Dendritic cell treated with granulocyte-macrophage colony-stimulating factor and Interleukin-4, amounts not matched to agents 40 ng/mL and 50 ng/mL, for 4 days (primary cell): ENCODE measurements at regions not wholly inside any gene's neighbourhood (a gene's known extent, or its start where the extent isn't known, plus 50 kb on each side); places are given as distances from the start of the nearest gene placed in this dataset.

Experiments used
- H3K27ac Mint-ChIP-seq: one replicate; pipeline ENCODE4 v1.8.0; 2022; ENCODE audit warnings: mild to moderate bottlenecking, mixed read lengths
- H3K27me3 Mint-ChIP-seq: one replicate; pipeline ENCODE4 v1.8.0; 2022; ENCODE audit warnings: mild to moderate bottlenecking, mixed read lengths
- H3K36me3 Mint-ChIP-seq: one replicate; pipeline ENCODE4 v1.8.0; 2022; ENCODE audit warnings: low read depth, mixed read lengths
- H3K4me1 Mint-ChIP-seq: one replicate; pipeline ENCODE4 v1.8.0; 2022; ENCODE audit warnings: low read depth, mixed read lengths
- H3K4me3 Mint-ChIP-seq: one replicate; pipeline ENCODE4 v1.8.0; 2022; ENCODE audit warnings: mild to moderate bottlenecking, moderate library complexity, mixed read lengths
- H3K9me3 Mint-ChIP-seq: one replicate; pipeline ENCODE4 v1.8.0; 2022; ENCODE audit warnings: mixed read lengths
- intact Hi-C: fragments of 100-400 bp; cut with micrococcal nuclease; formaldehyde crosslinking; loops from one replicate; pipeline ENCODE4 v1.15.0; 2022

DNA sequence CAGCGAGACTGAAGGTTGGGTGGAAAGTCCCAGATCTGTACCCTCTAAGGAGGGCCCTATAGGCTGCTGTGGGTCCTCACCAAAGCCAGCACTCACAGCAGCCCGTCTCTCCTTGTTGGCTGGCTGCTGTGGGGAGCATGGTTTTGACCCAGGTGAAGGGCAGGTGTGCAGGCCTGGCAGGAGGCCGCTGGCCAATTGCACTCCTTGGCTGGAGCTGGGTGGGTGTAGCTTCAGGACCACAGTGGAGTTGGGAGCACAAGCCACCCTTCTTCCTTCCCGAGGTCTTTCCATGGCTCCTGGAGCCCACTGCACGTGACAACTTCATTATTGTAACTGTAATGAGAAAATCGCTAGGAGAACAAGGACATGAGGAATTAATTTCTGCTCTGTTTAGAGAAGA, 287.7 kb upstream of the FOXQ1 start:
- no peaks in the 10 kb centered on the region for H3K27me3 Mint-ChIP-seq
- intact Hi-C loops, result no loop called here
- H3K4me3 Mint-ChIP-seq, result no peak overlapping the region
- H3K36me3 Mint-ChIP-seq, result no peaks in the 10 kb centered on the region
- no peaks in the 10 kb centered on the region for H3K4me1 Mint-ChIP-seq
- H3K27ac Mint-ChIP-seq, result no peak overlapping the region
- peaks cover 21% of the 10 kb centered on the region for H3K9me3 Mint-ChIP-seq

DNA sequence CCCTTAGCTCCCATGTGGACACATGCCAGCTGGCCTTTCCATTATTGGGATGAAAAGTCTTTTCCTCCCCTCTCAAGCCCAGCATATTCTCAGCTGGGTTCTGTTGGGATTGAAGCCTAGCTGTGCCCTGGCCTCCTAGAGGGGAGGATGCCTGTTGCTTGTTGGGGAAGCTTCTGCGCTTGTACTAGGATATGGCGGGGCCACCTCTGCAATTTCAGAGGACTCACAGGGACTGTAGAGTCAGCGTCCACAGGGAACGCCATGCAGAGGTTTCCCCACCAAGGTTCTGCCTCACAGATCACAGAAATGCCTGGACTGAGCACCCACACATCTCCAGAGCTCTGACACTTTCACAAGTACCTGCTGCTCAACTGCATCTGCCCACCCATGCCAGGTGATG, 288.7 kb upstream of the FOXQ1 start:
- intact Hi-C loops, result no loop called here
- Mint-ChIP-seq H3K27me3 (no peaks in the 10 kb centered on the region), H3K36me3 (no peaks in the 10 kb centered on the region), H3K4me3 (no peak overlapping the region), H3K9me3 (peaks cover 21% of the 10 kb centered on the region), H3K27ac (no peak overlapping the region), H3K4me1 (no peaks in the 10 kb centered on the region)

DNA sequence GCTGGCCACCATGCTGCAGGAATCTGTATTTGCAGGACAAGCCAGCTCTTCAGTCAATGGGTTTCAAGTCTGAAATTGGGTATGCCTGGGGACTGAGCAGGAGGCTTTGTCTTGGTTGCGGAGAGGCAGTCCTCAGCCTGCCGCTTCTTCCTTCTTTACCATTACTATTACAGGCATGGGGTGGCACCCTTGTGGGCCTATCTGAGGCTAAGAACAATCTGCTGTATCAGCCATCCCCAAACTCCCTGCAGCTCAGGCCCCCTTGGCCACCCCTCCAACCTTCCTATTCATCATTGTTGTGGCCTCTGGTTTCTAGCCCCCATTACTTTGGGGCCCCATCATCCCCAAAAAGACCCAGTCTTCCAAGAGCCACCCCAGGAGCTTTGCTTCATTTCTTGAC, 289.2 kb upstream of the FOXQ1 start:
- Mint-ChIP-seq H3K4me1 (no peaks in the 10 kb centered on the region), H3K9me3 (peaks cover 21% of the 10 kb centered on the region), H3K27me3 (no peaks in the 10 kb centered on the region), H3K36me3 (no peaks in the 10 kb centered on the region), H3K27ac (no peak overlapping the region), H3K4me3 (no peak overlapping the region)
- intact Hi-C loops, result no loop called here

DNA sequence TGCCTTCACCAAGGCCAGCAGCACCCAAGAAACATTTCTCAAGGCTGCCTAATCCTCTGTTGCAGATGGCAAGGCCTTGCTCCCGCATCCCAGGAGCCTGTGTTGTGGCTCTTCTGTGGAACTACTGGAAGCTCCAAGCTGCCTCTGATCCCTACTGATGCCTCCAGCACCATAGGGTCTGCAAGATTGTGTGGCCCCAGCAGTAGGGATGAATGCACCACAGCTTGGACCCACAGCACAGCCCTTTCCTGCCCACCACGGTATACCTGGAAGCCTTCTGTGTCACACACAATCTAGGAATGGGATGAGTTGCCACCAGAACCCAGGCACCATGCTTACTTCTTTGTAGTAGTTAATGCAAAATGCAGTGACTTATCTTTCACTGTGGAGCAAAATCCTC, 291.1 kb upstream of the FOXQ1 start:
- no peaks in the 10 kb centered on the region for H3K27me3 Mint-ChIP-seq
- intact Hi-C loops, result no loop called here

DNA sequence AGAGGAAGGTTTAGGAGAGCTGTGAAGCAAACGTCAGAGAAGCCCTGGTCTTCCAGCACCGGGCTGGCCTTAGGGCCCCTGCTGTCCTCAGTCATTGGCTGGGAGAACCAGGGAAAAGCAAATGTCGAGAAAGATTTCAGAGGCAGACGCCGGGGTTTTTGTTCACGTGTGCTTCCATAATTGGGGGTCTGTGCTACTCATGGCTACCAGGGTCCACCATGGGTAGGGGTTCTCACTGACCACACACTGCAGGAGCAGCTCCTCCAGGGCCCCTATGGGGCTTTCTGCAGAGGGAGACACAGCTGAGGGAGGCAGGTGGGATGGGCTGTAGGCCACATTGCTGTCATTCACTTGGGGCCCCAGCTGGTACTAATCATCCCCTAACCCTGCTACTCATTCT, 291.8 kb upstream of the FOXQ1 start:
- H3K4me1 Mint-ChIP-seq, result no peaks in the 10 kb centered on the region
- no peak overlapping the region for H3K4me3 Mint-ChIP-seq
- peaks cover 21% of the 10 kb centered on the region for H3K9me3 Mint-ChIP-seq
- H3K36me3 Mint-ChIP-seq, result no peaks in the 10 kb centered on the region
- intact Hi-C loops, result no loop called here
- no peak overlapping the region for H3K27ac Mint-ChIP-seq
- no peaks in the 10 kb centered on the region for H3K27me3 Mint-ChIP-seq

More for the DNA sequence above, 291.1 kb upstream of the FOXQ1 start:
- Mint-ChIP-seq H3K4me1 (no peaks in the 10 kb centered on the region), H3K4me3 (no peak overlapping the region), H3K27ac (no peak overlapping the region), H3K9me3 (peaks cover 21% of the 10 kb centered on the region), H3K36me3 (no peaks in the 10 kb centered on the region)

DNA sequence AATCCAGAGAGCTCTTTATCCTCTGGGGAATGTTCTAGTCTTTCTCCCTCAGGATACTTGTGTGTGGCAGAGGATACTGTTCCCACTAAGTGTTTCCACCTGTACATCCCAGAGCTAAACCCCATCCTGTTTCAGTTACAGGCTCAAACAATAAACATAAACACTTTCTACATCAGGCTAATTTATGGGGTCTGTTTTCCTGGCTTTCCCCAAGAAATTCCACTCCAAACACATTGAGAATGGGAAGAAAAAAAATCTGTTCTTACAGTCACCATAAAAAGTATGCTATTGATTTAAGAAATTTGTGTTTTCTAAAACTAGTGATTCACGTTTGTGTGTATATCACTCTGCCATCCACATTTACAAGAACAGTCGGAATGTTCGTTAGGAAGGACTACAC, 293.9 kb upstream of the FOXQ1 start:
- no peaks in the 10 kb centered on the region for H3K27me3 Mint-ChIP-seq
- H3K4me3 Mint-ChIP-seq, result no peak overlapping the region
- H3K4me1 Mint-ChIP-seq, result no peaks in the 10 kb centered on the region
- H3K27ac Mint-ChIP-seq, result no peak overlapping the region
- intact Hi-C loops, result no loop called here
- no peaks in the 10 kb centered on the region for H3K36me3 Mint-ChIP-seq
- H3K9me3 Mint-ChIP-seq, result peaks cover 20% of the 10 kb centered on the region

DNA sequence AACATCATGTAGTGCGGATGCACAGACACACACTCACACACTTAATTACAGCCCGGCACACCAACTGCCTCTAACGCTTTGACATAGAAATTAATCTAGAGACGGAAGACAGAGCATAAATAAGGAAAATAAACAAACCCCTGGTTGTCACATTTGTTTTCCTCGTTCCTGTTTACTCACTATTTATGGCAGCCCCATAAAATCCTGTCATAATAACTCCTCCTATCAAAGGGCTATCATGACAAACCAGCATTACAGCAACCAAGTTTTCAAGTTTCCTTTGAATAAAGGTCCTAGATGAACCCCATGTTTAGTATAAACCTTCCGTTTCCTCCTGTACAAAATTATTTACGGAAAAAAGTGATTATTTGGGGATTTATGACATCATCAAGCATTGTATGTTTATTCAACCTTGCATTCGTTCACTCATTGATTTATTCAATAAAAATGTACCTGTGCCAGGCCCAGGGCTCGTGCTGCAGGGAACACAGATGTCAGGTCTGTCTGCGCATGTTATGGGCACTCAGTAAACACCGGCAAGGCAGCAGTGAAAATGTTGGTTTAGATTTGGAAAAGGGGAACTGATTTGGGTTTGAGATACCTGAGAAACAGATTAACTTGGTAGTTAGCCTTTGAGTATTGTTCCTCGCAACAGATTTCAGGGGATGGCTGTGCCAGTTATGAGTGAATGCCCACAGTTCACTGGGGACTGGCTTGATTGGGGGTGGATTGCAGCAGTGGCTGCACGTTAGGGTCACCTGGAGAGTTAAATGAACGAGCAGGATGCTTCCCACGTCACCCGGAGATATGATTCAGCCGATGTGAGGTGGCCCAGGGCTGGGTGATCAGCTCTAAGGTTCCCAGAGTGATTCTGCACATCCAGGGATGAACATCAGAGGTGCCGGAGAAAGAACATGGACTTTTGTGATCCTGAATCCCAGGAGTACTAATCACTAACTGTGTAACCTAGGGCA, 295.3 kb upstream of the FOXQ1 start:
- no peaks in the 10 kb centered on the region for H3K36me3 Mint-ChIP-seq
- H3K9me3 Mint-ChIP-seq, result peaks cover 6% of the 10 kb centered on the region
- no peak overlapping the region for H3K27ac Mint-ChIP-seq
- intact Hi-C loops, result no loop called here
- H3K27me3 Mint-ChIP-seq, result no peaks in the 10 kb centered on the region
- H3K4me1 Mint-ChIP-seq, result no peaks in the 10 kb centered on the region
- H3K4me3 Mint-ChIP-seq, result no peak overlapping the region

DNA sequence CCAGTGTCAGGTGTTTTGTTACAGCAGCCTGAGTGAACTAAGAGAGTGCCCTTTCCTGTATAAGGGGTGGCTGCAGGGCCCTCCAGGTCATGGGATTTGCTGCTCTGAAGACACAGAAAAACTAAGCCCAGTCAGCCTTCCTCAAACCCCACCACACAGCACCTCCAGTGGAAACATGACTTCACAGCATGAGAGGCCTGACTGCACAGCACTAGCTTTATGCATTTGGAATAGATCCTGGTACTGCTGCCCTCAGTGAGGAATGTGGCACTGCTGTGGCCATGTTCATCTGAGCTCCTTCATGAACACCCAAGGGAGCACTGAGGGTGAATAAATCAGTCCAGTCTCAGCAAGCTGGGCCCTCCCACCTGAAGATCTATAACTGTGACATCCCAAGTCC, 296.1 kb upstream of the FOXQ1 start:
- H3K4me3 Mint-ChIP-seq, result no peak overlapping the region
- H3K4me1 Mint-ChIP-seq, result no peaks in the 10 kb centered on the region
- no peaks in the 10 kb centered on the region for H3K36me3 Mint-ChIP-seq
- H3K27me3 Mint-ChIP-seq, result no peaks in the 10 kb centered on the region
- H3K27ac Mint-ChIP-seq, result no peak overlapping the region
- H3K9me3 Mint-ChIP-seq, result no peaks in the 10 kb centered on the region
- intact Hi-C loops, result no loop called here

DNA sequence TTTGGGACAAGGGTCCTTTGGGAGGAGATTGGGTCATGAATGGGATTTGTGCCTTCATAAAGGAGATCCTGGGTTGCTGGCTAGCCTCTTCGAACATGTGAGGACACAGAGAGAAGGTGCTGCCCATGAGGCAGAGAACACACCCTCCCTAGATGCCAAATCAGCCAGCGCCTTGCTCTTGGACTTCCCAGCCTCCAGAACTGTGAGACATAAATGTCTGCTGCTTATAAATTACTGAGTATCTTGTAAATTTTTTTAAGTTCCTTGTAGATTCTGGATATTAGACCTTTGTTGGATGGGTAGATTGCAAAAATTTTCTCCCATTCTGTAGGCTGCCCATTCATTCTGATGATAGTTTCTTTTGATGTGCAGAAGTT, 297.5 kb upstream of the FOXQ1 start:
- no peaks in the 10 kb centered on the region for H3K36me3 Mint-ChIP-seq
- no peaks in the 10 kb centered on the region for H3K4me1 Mint-ChIP-seq
- peaks cover 1% of the 10 kb centered on the region for H3K27me3 Mint-ChIP-seq
- no peak overlapping the region for H3K4me3 Mint-ChIP-seq
- H3K27ac Mint-ChIP-seq, result no peak overlapping the region
- intact Hi-C loops, result no loop called here
- H3K9me3 Mint-ChIP-seq, result no peaks in the 10 kb centered on the region

DNA sequence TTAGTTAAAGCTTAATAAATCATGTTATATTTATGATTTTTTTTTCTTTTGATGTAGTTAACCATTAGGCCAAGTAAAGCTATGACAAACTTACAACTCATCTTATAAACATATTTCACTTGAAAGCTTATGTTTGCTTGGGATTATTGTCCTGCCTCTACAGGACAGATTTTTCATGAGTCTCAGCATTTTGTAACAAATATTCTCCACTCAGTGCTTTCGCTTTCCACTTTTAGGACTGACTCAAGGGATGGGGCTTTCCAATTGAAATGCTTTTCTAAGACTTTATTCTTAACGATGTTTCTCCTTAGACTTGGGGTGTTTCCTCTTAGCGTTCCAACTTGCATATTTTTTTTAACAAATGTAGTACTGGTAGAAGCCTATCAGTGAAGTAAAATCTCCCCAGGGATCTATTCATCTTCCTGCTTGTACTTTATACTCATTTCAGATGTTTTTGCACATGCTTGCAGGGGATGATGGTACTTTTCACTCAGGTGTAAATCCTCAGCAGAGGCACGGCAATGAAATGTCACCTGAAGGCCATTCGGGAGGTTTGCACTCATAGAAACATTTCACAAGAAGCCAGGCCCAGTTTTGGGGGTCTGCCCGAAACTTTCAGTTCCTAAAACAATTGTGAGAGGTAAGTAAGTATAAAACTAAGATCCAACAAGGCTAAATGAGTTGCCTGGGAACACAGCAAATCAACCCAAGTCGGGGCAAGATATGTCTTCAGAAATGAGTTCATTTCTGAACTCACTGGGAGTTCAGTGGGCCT, 298.1 kb upstream of the FOXQ1 start:
- Mint-ChIP-seq H3K36me3 (no peaks in the 10 kb centered on the region), H3K4me3 (no peak overlapping the region), H3K9me3 (no peaks in the 10 kb centered on the region), H3K4me1 (no peaks in the 10 kb centered on the region), H3K27me3 (peaks cover 1% of the 10 kb centered on the region), H3K27ac (no peak overlapping the region)
- intact Hi-C loops, result no loop called here

DNA sequence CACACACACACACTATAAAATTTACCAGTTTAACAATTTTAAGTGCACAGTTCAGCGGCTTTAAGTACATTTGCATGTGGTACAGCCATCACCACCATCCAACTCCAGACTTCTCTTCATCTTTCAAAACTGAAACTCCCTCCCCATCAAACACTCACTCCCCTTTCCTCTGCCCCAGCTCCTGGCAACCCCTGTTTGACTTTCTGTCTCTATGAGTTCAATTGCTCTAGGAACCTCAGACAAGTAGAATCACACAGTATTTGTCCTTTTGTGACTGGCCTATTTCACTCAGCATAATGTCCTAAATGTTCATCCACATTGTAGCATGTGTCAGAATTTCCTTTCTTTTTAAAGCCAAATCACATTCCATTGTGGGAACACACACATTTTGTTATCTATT, 302.8 kb upstream of the FOXQ1 start:
- intact Hi-C loops, result no loop called here
- peaks cover 4% of the 10 kb centered on the region for H3K27me3 Mint-ChIP-seq
- H3K27ac Mint-ChIP-seq, result no peak overlapping the region
- no peaks in the 10 kb centered on the region for H3K36me3 Mint-ChIP-seq
- H3K9me3 Mint-ChIP-seq, result peaks cover under 1% of the 10 kb centered on the region
- H3K4me1 Mint-ChIP-seq, result no peaks in the 10 kb centered on the region
- no peak overlapping the region for H3K4me3 Mint-ChIP-seq

DNA sequence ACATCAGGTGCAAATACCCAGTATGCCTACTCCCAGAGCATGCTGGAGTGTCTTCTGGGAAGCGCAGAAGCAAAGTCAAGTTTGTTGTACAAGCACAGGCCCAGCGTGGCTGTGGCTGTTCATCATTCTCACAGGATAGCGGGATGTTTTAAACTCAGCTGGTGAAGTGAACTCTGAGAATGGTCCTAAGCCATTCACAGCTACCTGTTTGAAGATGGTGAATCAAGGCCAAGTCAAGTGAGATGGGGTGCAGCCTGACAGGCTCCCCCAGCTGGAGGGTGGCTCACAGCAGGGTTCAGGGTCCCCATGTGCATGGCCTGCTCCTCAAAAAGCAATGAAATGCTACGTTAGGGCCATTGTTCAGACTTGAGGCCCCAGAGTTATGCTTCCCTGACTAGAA, 304.7 kb upstream of the FOXQ1 start:
- H3K36me3 Mint-ChIP-seq, result no peaks in the 10 kb centered on the region
- no peak overlapping the region for H3K4me3 Mint-ChIP-seq
- peaks cover 4% of the 10 kb centered on the region for H3K27me3 Mint-ChIP-seq
- H3K27ac Mint-ChIP-seq, result no peak overlapping the region
- intact Hi-C loops, result no loop called here
- H3K4me1 Mint-ChIP-seq, result no peaks in the 10 kb centered on the region
- H3K9me3 Mint-ChIP-seq, result peaks cover 7% of the 10 kb centered on the region

DNA sequence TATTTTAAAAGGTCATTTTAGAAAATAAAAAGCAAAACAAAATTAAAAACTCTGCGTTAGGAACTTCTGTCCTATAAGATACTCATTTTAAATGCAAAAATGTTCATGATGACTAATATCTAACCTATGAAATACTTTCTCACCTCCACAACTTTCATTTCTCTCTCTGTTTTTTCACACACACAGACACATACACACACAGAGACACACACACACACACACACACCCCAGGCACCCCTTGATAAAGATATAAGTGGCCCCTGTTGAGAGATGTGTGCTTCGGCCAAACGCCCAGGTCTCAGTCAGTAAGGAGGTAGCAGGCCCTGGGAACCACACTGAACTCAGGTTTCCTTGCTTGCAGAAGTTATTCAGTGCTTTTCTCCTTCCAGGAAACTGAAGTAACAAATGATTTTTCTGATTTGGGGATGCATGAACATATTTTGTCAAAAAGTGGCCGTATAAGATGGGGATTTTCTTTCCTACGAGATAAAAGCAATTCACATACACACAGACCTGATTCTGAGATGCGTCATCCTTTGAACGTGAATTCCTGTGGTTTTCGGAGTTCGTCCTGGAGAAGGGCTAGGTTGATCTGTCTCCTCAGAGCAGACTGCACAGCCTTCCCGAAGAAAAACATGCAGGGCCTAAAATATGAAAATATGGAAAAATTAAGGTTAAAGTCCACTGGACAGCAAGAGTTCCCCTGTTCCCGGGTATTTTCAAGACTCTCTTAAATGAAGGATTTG, 306.8 kb upstream of the FOXQ1 start:
- no peak overlapping the region for H3K4me3 Mint-ChIP-seq
- H3K27me3 Mint-ChIP-seq, result peaks cover 3% of the 10 kb centered on the region
- H3K4me1 Mint-ChIP-seq, result no peaks in the 10 kb centered on the region
- peaks cover 7% of the 10 kb centered on the region for H3K9me3 Mint-ChIP-seq
- H3K36me3 Mint-ChIP-seq, result no peaks in the 10 kb centered on the region
- intact Hi-C loops, result no loop called here
- H3K27ac Mint-ChIP-seq, result no peak overlapping the region
